ENCODE measurements at regions not wholly inside any gene's neighbourhood (a gene's known extent, or its start where the extent isn't known, plus 50 kb on each side); places are given as distances from the start of the nearest gene placed in this dataset.

DNA sequence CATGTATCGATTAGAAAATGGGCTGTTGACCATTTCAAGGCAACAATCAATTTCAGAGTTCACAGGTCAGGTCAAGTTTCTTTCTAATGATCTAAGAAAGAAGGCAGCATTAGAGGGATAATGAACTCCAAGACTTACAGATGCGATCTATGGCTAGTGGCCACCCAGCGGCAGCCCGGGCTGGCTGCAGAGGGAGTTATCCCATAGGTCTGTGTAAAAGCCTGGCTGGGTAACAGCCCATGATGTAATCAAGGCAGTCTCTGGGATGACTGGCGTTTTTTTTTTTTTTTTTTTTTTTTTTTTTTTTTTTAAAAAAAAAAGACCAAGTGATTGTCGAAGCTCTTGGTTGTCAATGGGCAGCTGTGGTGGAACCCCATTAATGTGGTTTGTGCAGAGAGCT, 171.1 kb upstream of the SKOR2 start:
- peaks cover 0 to 6% (median 2%) of the 10 kb centered on the region in 3 donors for H3K27me3 Mint-ChIP-seq (ENCODE audit: low read depth in 3 of 3)
- TF ChIP-seq, protein P1, sequence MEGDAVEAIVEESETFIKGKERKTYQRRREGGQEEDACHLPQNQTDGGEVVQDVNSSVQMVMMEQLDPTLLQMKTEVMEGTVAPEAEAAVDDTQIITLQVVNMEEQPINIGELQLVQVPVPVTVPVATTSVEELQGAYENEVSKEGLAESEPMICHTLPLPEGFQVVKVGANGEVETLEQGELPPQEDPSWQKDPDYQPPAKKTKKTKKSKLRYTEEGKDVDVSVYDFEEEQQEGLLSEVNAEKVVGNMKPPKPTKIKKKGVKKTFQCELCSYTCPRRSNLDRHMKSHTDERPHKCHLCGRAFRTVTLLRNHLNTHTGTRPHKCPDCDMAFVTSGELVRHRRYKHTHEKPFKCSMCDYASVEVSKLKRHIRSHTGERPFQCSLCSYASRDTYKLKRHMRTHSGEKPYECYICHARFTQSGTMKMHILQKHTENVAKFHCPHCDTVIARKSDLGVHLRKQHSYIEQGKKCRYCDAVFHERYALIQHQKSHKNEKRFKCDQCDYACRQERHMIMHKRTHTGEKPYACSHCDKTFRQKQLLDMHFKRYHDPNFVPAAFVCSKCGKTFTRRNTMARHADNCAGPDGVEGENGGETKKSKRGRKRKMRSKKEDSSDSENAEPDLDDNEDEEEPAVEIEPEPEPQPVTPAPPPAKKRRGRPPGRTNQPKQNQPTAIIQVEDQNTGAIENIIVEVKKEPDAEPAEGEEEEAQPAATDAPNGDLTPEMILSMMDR (IDR thresholded peaks at IDR 0.05): no peak

DNA sequence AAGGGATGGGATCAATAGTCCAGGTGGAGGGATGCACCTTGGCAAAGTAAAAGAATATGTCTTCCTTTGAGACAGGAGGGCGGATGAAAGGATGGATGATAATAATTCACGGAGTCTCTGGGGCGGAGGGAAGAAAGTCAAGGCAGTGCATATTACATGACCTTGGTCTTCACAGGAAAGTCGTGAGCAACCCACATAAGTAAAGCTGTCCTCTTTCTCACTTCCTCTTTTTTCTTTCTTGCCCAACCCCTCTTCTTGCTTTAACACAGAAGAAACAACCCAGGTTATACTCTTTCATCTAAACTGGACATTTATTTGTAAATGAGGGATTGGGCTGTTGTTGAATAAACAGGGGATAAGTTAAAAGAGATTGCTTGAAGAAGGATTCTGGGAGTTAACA, 168.7 kb upstream of the SKOR2 start:
- H3K36me3 Mint-ChIP-seq: no peaks in the 10 kb centered on the region
- TF ChIP-seq, protein P1 (IDR thresholded peaks at IDR 0.05): no peak
- no peak overlapping the region for H2AFZ ChIP-seq (ENCODE audit: insufficient read depth, low read depth, low read length, poor library complexity, severe bottlenecking)
- H3K79me2 ChIP-seq (ENCODE audit: insufficient read depth, low read length): no peaks in the 10 kb centered on the region
- intact Hi-C loops (cut with micrococcal nuclease): no loop called here
- 0% methylated on average over 1 of the region's 4 CpGs for WGBS (ENCODE audit: insufficient coverage)
- H3K9me3 ChIP-seq (replicated peaks in 1 of 2; ENCODE audit: control insufficient read depth in 1 of 2, insufficient read depth in 1 of 2, low read length in 2 of 2): no peaks in the 10 kb centered on the region
- no peaks in the 10 kb centered on the region for H3K27me3 ChIP-seq (ENCODE audit: control insufficient read depth in 2 of 2, insufficient read depth in 2 of 2, low read length in 2 of 2)
- H3K9ac ChIP-seq (ENCODE audit: insufficient read depth, low read length, poor library complexity, severe bottlenecking): no peak overlapping the region
- DNase-seq: no peak
- H3K4me2 ChIP-seq (replicated peaks; ENCODE audit: extremely low read depth, low read length, poor library complexity, severe bottlenecking): no peak overlapping the region
- H3K27me3 Mint-ChIP-seq (ENCODE audit: low read depth in 3 of 3): peaks cover 0 to 3% (median 2%) of the 10 kb centered on the region in 3 donors
- no peak overlapping the region for H3K27ac ChIP-seq (ENCODE audit: low read depth in 1 of 2, low read length in 2 of 2)
- H3K9me3 Mint-ChIP-seq: no peaks in the 10 kb centered on the region
- no peak overlapping the region for H3K4me3 ChIP-seq (replicated peaks in 1 of 3; ENCODE audit: low read depth in 2 of 3, low read length in 3 of 3)
- peaks cover 2% of the 10 kb centered on the region for H3K4me1 Mint-ChIP-seq
- no peaks in the 10 kb centered on the region for H4K20me1 ChIP-seq (ENCODE audit: insufficient read depth, low read length)
- no peak overlapping the region for H3K27ac Mint-ChIP-seq
- no peak overlapping the region for H3K4me3 Mint-ChIP-seq
- no peaks in the 10 kb centered on the region for H3K4me1 ChIP-seq (ENCODE audit: control insufficient read depth in 1 of 2, insufficient read depth in 2 of 2, low read length in 2 of 2)
- no peaks in the 10 kb centered on the region for H3K36me3 ChIP-seq (replicated peaks in 1 of 2; ENCODE audit: control insufficient read depth in 1 of 2, insufficient read depth in 2 of 2, low read length in 2 of 2)

More for the DNA sequence above, 171.1 kb upstream of the SKOR2 start:
- H4K20me1 ChIP-seq (ENCODE audit: insufficient read depth, low read length): no peaks in the 10 kb centered on the region
- H3K27me3 ChIP-seq (ENCODE audit: control insufficient read depth in 2 of 2, insufficient read depth in 2 of 2, low read length in 2 of 2): no peaks in the 10 kb centered on the region
- no peak overlapping the region for H3K4me3 ChIP-seq (replicated peaks in 1 of 3; ENCODE audit: low read depth in 2 of 3, low read length in 3 of 3)
- Mint-ChIP-seq H3K4me3 (no peak overlapping the region), H3K4me1 (peaks cover 2% of the 10 kb centered on the region), H3K36me3 (no peaks in the 10 kb centered on the region), H3K9me3 (peaks cover 0 to 5% (median 0%) of the 10 kb centered on the region in 7 donors), H3K27ac (peak overlapping the region in 1 of 7 donors; percentile 63)
- no peaks in the 10 kb centered on the region for H3K4me1 ChIP-seq (ENCODE audit: control insufficient read depth in 1 of 2, insufficient read depth in 2 of 2, low read length in 2 of 2)
- no peaks in the 10 kb centered on the region for H3K79me2 ChIP-seq (ENCODE audit: insufficient read depth, low read length)
- no peak for DNase-seq
- 63% methylated on average over 4 of the region's 6 CpGs for WGBS (ENCODE audit: insufficient coverage)
- no peak overlapping the region for H3K4me2 ChIP-seq (replicated peaks; ENCODE audit: extremely low read depth, low read length, poor library complexity, severe bottlenecking)
- no peak overlapping the region for H3K9ac ChIP-seq (ENCODE audit: insufficient read depth, low read length, poor library complexity, severe bottlenecking)
- H3K27ac ChIP-seq (ENCODE audit: low read depth in 1 of 2, low read length in 2 of 2): no peak overlapping the region
- H2AFZ ChIP-seq (ENCODE audit: insufficient read depth, low read depth, low read length, poor library complexity, severe bottlenecking): no peak overlapping the region
- no peaks in the 10 kb centered on the region for H3K36me3 ChIP-seq (replicated peaks in 1 of 2; ENCODE audit: control insufficient read depth in 1 of 2, insufficient read depth in 2 of 2, low read length in 2 of 2)
- no peaks in the 10 kb centered on the region for H3K9me3 ChIP-seq (replicated peaks in 1 of 2; ENCODE audit: control insufficient read depth in 1 of 2, insufficient read depth in 1 of 2, low read length in 2 of 2)
- intact Hi-C loops (cut with micrococcal nuclease): no loop called here
